Endodermal cell (in vitro differentiated cells): ENCODE measurements at regions not wholly inside any gene's neighbourhood (a gene's known extent, or its start where the extent isn't known, plus 50 kb on each side); places are given as distances from the start of the nearest gene placed in this dataset.

Experiments used
- DNase-seq: peaks from one replicate; pipeline ENCODE4 v3.0.0-alpha.2; 2017
- H3K27ac ChIP-seq: 2 replicates; pipeline ENCODE4 v1.5.1; 2013; ENCODE audit warnings: mild to moderate bottlenecking, low read depth, low read length, moderate library complexity
- H3K27me3 ChIP-seq: 2 replicates; pipeline ENCODE4 v1.6.1; 2013; ENCODE audit warnings: mild to moderate bottlenecking, low read length, moderate library complexity; ENCODE audit not compliant: insufficient read depth, control insufficient read depth, poor library complexity, severe bottlenecking
- H3K36me3 ChIP-seq: 2 replicates; pipeline ENCODE4 v1.7.0; 2013; ENCODE audit warnings: mild to moderate bottlenecking, low read length, moderate library complexity; ENCODE audit not compliant: control insufficient read depth, insufficient read depth
- H3K4me1 ChIP-seq: one replicate; pipeline ENCODE4 v1.7.0; 2013; ENCODE audit warnings: low read length; ENCODE audit not compliant: control insufficient read depth, insufficient read depth
- H3K4me3 ChIP-seq: 2 replicates; pipeline ENCODE4 v1.5.1; 2013; ENCODE audit warnings: mild to moderate bottlenecking, low read length, moderate library complexity
- H3K9ac ChIP-seq: 2 replicates; pipeline ENCODE4 v1.6.1; 2013; ENCODE audit warnings: mild to moderate bottlenecking, low read length, moderate library complexity; ENCODE audit not compliant: poor library complexity, severe bottlenecking; ENCODE audit errors: extremely low read depth
- H3K9me3 ChIP-seq: 2 replicates; pipeline ENCODE4 v1.6.1; 2013; ENCODE audit warnings: mild to moderate bottlenecking, low read length, moderate library complexity; ENCODE audit not compliant: control insufficient read depth
- H3K27ac Mint-ChIP-seq: 2 replicates; pipeline ENCODE4 v1.8.0; 2020; ENCODE audit warnings: mixed read lengths
- H3K27me3 Mint-ChIP-seq: 2 replicates; pipeline ENCODE4 v1.8.0; 2021; ENCODE audit warnings: mild to moderate bottlenecking, mixed read lengths; ENCODE audit not compliant: insufficient read depth
- H3K36me3 Mint-ChIP-seq: 2 replicates; pipeline ENCODE4 v1.8.0; 2020; ENCODE audit warnings: low read depth, mixed read lengths
- H3K4me1 Mint-ChIP-seq: 2 replicates; pipeline ENCODE4 v1.8.0; 2020; ENCODE audit warnings: mixed read lengths
- H3K4me3 Mint-ChIP-seq: 2 replicates; pipeline ENCODE4 v1.8.0; 2020; ENCODE audit warnings: mild to moderate bottlenecking, moderate library complexity, mixed read lengths
- H3K9me3 Mint-ChIP-seq: 2 replicates; pipeline ENCODE4 v1.8.0; 2020; ENCODE audit warnings: mild to moderate bottlenecking, mixed read lengths
- WGBS, 2 experiments: methylation state at CpG; one replicate each; pipeline versions ENCODE4 v1.1.5 to v1.1.7; 2013; ENCODE audit warnings: missing lambda C conversion rate in 2 of 2, mixed read lengths in 1 of 2; ENCODE audit not compliant: insufficient coverage in 1 of 2, insufficient read length in 1 of 2; 5-methylcytosine and 5-hydroxymethylcytosine counted together
- TF ChIP-seq, protein P1 (sequence below): fragments of 200-600 bp; sonication (generic); conservative IDR thresholded peaks from 2 replicates; pipeline ENCODE4 v1.5.0; 2021; ENCODE audit warnings: antibody characterized with exemption, mild to moderate bottlenecking

DNA sequence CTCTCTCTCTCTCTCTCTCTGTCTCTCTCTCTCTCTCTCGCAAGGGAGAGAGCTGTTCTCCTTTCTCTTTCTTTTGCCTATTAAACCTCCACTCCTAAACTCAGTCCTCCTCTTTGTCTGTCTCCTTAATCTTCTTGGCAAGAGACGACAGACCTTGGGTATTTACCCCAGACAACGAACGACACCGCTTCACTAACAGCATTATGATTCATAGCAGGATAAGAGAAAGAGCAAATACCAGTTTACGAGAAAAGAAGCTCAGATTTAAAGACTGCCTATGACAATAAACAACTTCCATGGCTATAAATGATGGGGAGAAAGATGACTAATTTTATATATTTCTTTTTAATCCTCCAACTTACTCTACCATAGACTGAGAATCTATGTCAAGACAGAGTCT lies 1396.5 kb upstream of the CELF2 start:
- H3K4me3 Mint-ChIP-seq, result no peak overlapping the region
- peaks cover 3% of the 10 kb centered on the region for H3K4me1 Mint-ChIP-seq
- TF ChIP-seq, protein P1, sequence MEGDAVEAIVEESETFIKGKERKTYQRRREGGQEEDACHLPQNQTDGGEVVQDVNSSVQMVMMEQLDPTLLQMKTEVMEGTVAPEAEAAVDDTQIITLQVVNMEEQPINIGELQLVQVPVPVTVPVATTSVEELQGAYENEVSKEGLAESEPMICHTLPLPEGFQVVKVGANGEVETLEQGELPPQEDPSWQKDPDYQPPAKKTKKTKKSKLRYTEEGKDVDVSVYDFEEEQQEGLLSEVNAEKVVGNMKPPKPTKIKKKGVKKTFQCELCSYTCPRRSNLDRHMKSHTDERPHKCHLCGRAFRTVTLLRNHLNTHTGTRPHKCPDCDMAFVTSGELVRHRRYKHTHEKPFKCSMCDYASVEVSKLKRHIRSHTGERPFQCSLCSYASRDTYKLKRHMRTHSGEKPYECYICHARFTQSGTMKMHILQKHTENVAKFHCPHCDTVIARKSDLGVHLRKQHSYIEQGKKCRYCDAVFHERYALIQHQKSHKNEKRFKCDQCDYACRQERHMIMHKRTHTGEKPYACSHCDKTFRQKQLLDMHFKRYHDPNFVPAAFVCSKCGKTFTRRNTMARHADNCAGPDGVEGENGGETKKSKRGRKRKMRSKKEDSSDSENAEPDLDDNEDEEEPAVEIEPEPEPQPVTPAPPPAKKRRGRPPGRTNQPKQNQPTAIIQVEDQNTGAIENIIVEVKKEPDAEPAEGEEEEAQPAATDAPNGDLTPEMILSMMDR, result no peak
- H3K9ac ChIP-seq, result no peak overlapping the region
- H3K4me3 ChIP-seq, result peak overlapping the region; percentile 41
- H3K27me3 Mint-ChIP-seq, result no peaks in the 10 kb centered on the region
- no peak overlapping the region for H3K27ac ChIP-seq
- H3K4me1 ChIP-seq, result no peaks in the 10 kb centered on the region
- 91 to 100% methylated on average over 1 to 6 of the region's 6 CpGs for WGBS, 2 experiments
- no peaks in the 10 kb centered on the region for H3K36me3 Mint-ChIP-seq
- H3K9me3 ChIP-seq, result peaks cover 9% of the 10 kb centered on the region
- peaks cover 13% of the 10 kb centered on the region for H3K9me3 Mint-ChIP-seq
- DNase-seq, result no peak
- H3K36me3 ChIP-seq, result no peaks in the 10 kb centered on the region
- H3K27me3 ChIP-seq, result no peaks in the 10 kb centered on the region
- H3K27ac Mint-ChIP-seq, result peak overlapping the region; percentile 32

DNA sequence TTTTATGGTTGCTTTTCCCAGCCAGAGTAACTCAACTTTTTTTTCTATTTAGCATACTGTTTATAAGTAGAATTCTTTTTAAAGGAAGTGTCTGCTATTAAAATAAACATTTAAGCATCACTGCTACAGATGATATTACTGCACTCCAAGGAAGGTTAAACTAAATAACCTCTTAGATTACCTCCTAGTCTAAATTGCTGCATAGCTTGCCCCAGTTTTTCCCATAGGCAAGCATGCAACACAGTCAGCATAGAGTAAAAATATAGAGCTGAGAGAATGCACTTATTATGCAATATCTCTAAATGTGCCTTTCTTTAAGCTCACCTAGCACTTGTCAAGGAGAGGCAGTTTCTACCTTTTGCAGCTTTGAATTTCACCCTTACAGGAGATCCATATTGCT lies 1392.4 kb upstream of the CELF2 start:
- DNase-seq, result no peak
- peaks cover 4% of the 10 kb centered on the region for H3K9me3 Mint-ChIP-seq
- no peaks in the 10 kb centered on the region for H3K36me3 Mint-ChIP-seq
- no peak overlapping the region for H3K27ac Mint-ChIP-seq
- peaks cover 1% of the 10 kb centered on the region for H3K9me3 ChIP-seq
- no peaks in the 10 kb centered on the region for H3K36me3 ChIP-seq
- H3K9ac ChIP-seq, result no peak overlapping the region
- TF ChIP-seq, protein P1, result no peak
- no peaks in the 10 kb centered on the region for H3K4me1 ChIP-seq
- H3K4me1 Mint-ChIP-seq, result peaks cover 3% of the 10 kb centered on the region
- no peaks in the 10 kb centered on the region for H3K27me3 ChIP-seq
- H3K27me3 Mint-ChIP-seq, result no peaks in the 10 kb centered on the region
- no peak overlapping the region for H3K4me3 Mint-ChIP-seq
- no peak overlapping the region for H3K4me3 ChIP-seq
- no peak overlapping the region for H3K27ac ChIP-seq

DNA sequence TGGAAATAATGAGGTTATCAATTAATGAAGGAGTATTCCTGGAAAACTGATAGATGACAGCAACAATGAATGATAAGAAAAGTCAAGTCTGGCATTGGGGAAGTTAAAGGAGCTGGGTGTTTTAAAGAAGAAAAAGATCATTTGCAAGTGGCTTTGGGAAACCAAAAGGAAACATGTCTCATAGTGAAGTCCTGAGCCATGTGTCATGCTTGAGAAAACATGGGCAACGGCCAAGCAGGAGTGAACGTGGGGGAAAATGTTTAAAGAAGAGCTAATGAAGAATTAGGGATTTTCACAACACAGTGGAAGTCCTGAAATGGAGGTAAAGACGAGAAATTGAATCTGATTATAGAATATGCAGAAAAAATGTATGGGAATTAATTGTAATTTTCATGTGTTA lies 1383.2 kb upstream of the CELF2 start:
- H3K4me3 Mint-ChIP-seq, result no peak overlapping the region
- Histone ChIP-seq H3K9ac (no peak overlapping the region), H3K4me3 (no peak overlapping the region), H3K36me3 (no peaks in the 10 kb centered on the region), H3K9me3 (peaks cover 12% of the 10 kb centered on the region), H3K27me3 (no peaks in the 10 kb centered on the region), H3K27ac (no peak overlapping the region), H3K4me1 (no peaks in the 10 kb centered on the region)
- H3K36me3 Mint-ChIP-seq, result no peaks in the 10 kb centered on the region
- DNase-seq, result no peak
- no peaks in the 10 kb centered on the region for H3K27me3 Mint-ChIP-seq
- whole genome bisulfite sequencing, 2 experiments, result 89 to 93% methylated on average over 3 of the region's 3 CpGs
- no peak overlapping the region for H3K27ac Mint-ChIP-seq
- H3K9me3 Mint-ChIP-seq, result peaks cover 9% of the 10 kb centered on the region
- no peaks in the 10 kb centered on the region for H3K4me1 Mint-ChIP-seq
- TF ChIP-seq, protein P1, result no peak
